HL-60/S4 (cell line): ENCODE measurements at regions not wholly inside any gene's neighbourhood (a gene's known extent, or its start where the extent isn't known, plus 50 kb on each side); places are given as distances from the start of the nearest gene placed in this dataset.

Source experiments
- in situ Hi-C: fragments of 300-500 bp; cut with MboI; formaldehyde crosslinking; loops from 2 replicates; pipeline ENCODE4 v1.14.3; 2022; ENCODE audit warnings: low sequenced_read_pairs

DNA sequence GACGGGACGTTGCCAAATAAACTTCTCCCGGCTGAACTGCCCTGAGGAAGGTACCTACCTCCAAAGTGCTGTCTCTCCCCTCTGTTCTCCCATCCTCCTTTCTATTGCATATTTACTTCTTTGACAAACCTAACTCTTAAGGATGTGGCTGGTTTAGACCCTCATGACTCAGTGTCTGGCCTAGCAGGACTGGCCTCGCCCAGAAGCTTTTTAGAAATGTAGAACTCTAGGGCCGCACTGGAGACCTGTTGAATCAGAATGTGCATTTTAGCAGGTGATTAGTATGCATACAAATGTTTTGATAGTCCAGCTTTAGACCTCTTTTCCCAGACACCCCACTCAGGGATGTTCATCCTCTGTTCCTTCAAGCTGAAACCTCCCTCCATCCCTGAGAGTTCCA, 335.9 kb downstream of the PIK3R1 start:
- in situ Hi-C loops: no loop called here

- in situ Hi-C loops: no loop called here
Observed at GRCh38 chr5:68554571-68555279, 339.2 kb downstream of the PIK3R1 start.

- in situ Hi-C loops: no loop called here
Observed at GRCh38 chr5:68555907-68556681, 340.5 kb downstream of the PIK3R1 start.

DNA sequence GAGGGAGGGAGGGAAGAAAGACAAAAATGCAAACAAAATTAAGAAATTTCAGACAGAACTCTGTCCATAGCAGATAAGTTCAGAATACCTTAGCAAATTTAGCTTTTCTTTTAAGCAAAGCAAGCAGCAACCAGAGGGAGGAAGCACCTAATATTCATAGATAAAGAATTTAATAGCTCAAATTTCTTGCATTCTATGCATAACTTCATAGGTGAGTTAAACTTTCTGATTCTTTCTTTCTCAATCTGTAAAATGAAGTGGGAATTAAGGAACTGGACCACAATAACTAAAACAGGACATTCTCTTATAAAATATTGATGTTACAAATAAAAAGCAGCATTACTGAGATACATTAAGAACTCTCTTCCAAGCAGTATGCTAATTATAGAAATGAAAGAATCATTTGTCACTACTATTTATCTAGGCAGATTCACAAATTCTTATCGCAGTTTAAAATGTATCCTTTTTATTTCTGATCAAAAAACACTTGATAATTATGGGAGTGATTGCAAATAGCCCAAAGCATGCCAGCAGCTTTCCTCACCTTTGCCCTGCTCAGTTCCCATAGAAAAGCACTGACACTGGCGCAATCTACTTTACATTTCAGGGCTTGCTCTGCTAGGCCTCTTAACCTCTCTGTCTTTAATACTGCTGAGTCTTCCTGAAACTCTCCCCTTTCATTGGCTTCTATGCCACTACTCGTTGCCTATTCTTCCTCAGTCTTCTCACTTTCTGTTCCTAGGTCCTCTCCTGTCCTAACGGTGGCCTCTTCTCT, 341.8 kb downstream of the PIK3R1 start:
- in situ Hi-C loops: no loop called here

DNA sequence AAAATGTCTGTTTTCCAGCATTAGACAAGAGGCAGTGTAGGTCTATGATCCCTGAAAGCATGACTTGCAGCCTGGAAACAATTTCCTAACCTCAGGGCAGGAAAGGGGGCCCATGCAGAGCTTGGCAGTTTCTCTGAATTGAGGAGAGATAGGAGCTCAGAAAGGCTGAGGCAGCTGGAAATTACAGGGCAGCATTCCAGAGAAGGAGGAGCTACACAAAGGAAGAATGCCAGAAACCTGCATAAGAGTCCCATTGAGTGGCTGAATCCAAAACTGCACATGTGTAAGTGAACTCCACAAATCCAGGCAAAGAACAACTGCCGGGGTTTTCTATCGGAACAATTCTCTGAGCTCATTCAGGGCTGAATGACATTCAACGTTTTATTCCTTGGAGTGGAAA, 346.8 kb downstream of the PIK3R1 start:
- in situ Hi-C loops: no loop called here

GRCh38 chr5:68565427-68565826, 349.9 kb downstream of the PIK3R1 start:
- in situ Hi-C loops: no loop called here

GRCh38 chr5:68576805-68577204, 361.2 kb downstream of the PIK3R1 start:
- in situ Hi-C loops: no loop called here

- in situ Hi-C loops: no loop called here
Observed at GRCh38 chr5:68582284-68582683, 366.7 kb downstream of the PIK3R1 start.

GRCh38 chr5:68587171-68587570, 371.6 kb downstream of the PIK3R1 start:
- in situ Hi-C loops: no loop called here

- in situ Hi-C loops: no loop called here
Observed at GRCh38 chr5:68591850-68592249, 376.3 kb downstream of the PIK3R1 start.

DNA sequence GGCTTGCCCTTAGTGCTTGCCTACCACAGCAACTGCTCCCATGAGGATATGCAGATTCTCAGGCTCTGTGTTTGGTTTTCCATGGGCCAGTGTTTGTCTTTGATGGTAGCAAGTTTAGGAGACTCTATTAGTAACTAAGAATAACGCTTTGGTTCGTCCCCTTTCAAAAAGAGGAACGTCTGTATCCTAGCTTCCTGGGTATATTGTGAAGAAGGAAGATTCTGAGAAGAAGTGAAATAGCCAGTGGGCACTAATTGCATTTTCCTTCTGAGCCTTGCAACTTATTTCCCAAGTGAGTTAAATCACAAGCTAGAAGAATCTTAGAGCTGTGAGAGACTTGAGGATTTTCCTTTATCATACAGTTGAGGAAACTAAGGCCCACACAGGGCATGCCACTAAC, 376.8 kb downstream of the PIK3R1 start:
- in situ Hi-C loops: no loop called here

- in situ Hi-C loops: no loop called here
Observed at GRCh38 chr5:68593211-68593671, 377.7 kb downstream of the PIK3R1 start.

DNA sequence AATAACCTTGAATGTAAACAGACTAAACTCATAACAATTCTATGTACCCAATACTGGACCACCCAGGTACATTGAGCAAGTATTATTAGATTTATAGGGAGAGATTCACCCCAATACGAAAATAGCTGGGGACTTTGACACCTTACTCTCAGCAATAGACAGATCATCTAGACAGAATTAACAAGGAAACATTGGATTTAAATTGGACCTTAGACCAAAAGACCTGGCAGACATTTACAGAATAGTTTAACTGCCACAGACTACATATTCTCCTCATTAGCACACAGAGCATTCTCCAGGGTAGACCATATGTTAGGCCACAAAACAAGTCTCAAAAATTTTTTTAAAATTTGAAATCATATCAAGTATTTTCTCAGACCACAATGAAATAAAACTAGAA, 397.4 kb downstream of the PIK3R1 start:
- in situ Hi-C loops: no loop called here

DNA sequence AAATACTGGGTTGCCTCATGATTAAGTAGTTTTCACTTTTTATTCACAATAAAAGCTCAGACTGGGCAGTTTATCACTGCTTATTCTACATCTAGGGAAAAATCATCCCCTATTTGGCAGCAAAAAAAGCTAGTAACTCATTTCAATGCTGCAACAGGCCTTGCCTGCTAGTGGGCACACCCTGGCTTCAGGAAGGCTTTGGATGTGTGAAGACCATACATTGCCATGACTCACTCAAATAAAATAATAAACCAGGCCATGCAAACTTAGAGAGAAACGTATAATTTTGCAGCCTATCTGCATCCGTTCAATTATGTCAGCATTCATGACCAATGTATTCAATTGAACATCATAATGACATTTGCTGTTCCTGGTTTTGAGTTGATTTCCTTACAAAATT, 402.9 kb downstream of the PIK3R1 start:
- in situ Hi-C loops: no loop called here

DNA sequence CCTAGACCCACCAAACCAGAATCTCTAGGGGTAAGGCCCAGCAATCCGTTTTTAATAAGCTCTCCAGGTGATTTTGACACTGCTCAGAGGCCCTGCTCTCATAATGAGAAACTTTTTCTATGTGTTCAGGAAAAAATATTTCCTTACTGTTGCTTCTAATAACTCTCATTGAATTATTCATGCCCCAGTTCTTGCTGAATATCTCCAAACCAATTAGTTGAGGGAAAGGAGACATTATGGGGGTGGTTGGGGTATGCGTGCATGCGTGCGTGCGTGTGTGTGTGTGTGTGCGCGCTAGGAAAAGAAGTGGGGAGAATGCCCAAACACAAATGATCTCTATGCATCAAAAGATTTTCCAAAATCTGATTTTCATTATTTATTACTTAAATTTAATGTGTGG, 411.4 kb downstream of the PIK3R1 start:
- in situ Hi-C loops: no loop called here

GRCh38 chr5:68628082-68628814, 412.7 kb downstream of the PIK3R1 start:
- in situ Hi-C loops: no loop called here

DNA sequence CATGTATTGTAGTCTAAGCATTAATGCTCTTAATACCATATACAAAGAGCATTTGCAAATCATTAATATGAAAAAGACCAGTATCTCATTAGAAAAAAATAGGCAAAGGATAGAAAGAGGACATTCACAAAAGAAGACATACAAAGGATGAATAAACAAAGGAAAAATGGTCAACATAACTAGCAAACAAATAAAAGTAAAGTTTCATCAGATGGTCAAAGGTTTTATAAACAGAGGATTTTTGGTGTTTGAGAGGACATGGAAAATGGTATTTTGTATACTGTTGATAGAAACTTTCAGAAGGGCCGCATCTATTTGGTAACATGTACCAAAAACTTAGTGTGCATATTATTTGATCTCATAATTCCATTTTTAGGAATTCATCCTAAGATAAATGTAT, 414.8 kb downstream of the PIK3R1 start:
- in situ Hi-C loops: no loop called here

- in situ Hi-C loops: no loop called here
Observed at GRCh38 chr5:68631884-68632283, 416.3 kb downstream of the PIK3R1 start.

- in situ Hi-C loops: no loop called here
Observed at GRCh38 chr5:68641211-68641610, 425.7 kb downstream of the PIK3R1 start.

DNA sequence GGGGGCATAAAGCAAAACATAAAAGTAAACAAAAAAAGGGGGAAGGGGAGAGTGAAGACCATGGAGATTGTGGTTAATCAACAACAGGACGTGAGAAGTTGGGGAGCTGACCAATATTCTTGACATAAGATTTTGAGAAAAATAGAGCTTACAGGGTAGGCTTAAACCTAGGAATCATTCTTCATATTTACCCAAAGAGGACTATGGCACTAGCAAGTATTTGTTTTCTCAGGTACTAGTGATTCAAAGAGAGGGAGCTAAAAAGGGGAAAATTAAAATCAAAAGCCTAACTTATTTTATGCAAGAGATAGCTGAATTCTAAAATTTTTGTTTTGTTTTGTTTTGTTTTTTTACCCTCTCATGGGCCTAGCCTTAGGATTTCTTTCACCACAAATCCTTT, 427.5 kb downstream of the PIK3R1 start:
- in situ Hi-C loops: no loop called here

DNA sequence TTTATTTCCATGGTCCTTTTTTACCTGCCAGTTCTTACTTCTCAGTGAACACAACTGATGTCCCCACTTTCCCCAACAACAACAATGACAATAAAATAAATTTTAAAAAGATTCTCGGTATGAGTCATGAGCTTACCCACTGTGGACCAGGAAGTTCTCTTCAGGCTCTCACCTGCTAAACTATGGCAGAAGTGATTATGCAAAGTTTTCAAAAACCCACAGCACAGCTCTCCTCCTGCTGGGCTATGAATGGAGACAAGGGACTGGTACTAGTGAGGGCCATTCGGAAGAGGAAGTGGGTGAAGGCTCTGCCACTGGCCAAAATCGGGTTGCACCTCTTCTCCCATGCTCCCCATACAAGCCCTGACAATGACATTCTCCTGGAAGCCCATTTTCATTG, 429.4 kb downstream of the PIK3R1 start:
- in situ Hi-C loops: no loop called here
